GM19455 (cell line): ENCODE measurements at regions not wholly inside any gene's neighbourhood (a gene's known extent, or its start where the extent isn't known, plus 50 kb on each side); places are given as distances from the start of the nearest gene placed in this dataset.
"Not testable (repeated sequence)": the region's sequence is repeated elsewhere in the genome, so short reads cannot be mapped to it uniquely, and the experiment has no call there.

ENCODE experiments used
- ATAC-seq: cut with Tn5 transposase; IDR thresholded peaks from one replicate; pipeline ENCODE4 v1.9.1; 2021; ENCODE audit not compliant: unreplicated experiment

DNA sequence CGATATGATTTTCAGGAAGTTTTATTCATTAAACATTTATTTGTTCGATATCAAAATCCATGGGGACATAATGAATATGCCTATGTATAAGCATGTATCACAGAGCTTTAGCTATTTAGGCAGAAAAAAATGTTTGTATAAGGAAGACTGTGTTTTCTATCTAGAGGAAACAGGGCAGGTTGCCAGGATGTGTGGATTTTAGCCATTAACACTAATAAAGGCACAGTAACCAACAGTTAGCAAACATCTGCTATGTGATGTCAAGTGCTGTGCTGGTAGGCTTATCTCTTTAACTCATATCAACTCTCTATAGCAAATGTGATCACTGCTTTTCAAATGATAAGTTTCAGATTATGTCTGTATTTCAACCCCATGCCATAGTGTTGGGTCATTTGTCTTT is 708.9 kb upstream of the HS3ST1 start:
- ATAC-seq, result no peak

DNA sequence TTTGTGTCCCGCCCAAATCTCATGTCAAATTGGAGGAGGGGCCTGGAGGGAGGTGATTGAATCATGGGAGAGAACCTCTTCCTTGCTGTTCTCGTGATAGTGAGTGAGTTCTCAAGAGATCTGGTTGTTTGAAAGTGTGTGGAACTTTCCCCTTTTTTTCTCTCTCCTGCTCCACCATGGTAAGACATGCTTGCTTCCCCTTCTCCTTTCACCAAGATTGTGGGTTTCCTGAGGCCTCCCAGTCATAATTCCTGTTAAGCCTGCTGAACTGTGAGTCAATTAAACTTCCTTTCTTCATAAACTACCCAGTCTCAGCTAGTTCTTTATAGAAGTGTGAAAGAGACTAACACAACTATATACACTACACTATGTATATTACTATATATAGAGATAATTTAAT is 697.8 kb upstream of the HS3ST1 start:
- no peak for ATAC-seq

DNA sequence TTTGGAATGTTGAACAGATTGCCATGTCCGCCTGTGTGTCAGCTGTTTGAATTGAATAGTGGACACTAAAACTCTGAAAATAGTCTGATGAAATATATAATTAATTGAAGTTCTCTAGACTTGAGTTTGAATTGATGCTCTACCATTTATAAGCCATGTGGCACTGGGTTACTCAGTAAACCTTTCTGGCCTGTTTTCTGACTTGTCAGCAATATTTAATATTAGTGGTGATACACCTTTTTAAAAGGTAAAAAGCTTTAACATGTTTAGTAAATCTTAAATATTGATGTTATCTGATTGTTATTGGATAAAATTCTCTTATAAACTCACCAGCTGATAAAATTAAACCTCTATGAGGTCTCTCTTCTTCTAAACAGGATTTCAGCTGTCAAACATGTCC is 695.4 kb upstream of the HS3ST1 start:
- ATAC-seq, result no peak

DNA sequence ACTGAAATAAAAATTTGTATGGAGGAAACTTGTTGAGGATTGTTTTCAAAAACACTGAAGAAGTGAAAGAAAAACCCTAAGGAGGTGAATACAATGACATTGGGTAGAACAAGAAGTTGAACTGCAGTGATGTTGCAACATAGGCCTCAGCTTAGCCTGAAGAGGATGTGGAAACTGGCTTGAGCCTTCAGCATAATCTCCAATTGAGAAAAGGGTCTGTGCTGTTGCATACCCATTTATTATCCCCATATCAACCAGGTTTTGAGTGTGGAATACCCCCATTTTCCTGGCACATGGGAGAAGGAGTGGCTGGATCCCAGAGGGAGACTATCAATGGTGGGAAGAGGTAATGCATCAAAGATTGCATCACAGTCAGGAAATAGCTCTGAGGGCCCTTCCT is 695.0 kb upstream of the HS3ST1 start:
- no peak for ATAC-seq

DNA sequence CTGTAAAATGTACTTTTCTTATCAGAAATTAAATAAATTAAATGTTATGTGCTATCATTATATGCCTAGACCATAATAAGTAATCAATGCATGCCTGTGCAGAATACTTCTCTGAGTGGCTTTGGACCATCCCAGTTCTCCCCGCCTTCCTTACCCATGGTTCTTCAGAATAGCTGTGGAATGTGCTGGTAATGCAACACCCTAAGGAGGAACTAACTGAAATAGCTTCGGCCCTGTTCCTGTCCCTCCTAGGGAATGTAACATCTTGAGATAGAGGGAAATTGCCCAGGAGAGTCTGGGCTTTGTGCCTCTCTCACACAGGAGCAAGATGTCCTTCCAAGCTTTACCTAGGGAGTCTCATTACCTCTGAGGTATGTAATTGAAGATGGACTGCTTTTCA is 693.6 kb upstream of the HS3ST1 start:
- no peak for ATAC-seq

DNA sequence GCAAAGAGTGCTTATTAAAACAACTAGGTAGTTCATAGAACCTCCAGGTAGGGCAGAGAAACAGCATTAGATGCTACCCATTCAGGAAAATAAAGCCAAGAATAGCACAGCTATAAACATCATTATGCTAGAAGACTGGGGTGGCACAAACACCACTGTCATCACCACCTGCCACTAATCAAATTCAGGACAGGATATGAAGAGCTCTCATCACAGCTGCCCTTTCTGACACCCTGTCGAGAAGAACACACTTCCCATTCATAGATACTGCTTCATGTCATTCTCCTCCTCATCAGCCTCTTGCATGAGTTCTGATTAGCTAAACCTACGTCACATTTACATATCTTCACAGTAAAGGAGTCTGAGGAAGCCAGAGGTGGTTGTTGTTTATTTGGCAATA is 692.3 kb upstream of the HS3ST1 start:
- ATAC-seq, result no peak

DNA sequence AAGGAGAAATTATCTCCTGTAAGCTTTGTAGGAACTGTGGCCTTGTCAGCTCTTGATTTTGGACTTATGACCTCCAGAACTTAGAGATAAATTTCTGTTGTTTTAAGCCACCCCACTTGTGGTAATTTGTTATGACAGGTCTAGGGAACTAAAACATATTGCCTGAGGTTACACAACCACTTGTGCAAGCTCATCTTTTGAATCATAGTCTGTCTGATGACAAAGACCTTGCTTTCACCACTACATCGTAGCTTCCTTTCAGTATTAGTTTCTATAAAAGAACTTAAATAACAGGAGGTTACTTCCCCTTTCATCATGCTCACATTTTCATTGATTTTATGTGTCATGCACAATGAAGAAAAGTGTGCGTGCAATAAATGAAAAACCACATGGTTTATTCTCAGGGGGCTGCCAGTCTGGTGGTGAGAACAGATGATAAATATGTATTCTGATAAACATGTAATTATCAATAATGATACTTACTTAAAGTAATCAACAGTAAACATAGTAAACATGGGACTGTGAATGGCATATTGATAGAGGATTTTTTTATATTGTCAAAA is 690.0 kb upstream of the HS3ST1 start:
- ATAC-seq, result peak; percentile 68

DNA sequence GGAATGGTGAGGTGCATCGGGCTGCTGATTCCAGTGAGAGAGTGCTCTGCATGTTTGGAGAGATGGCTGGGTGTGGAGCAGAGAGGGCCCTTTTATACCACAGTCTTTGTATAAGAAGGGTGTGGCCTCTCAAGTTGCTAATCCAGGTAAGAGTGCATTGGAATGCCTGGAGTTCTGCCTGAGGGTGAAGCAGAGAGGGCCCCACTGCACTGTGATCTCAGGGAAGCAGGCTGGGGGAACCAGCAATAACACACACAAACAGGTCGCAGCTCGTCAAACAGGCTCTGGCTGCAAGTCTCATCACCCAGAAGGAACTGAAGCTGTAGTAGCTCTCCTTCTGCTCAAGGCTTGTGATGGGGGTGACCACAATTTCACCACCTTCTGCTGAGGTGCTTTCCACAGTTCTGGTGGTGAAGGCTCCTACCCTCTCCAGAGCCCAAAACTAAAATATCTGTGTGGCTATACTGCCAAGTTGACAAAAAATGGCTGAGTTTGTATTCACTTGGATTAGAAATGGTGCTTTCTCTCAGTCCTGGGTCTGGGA is 687.4 kb upstream of the HS3ST1 start:
- ATAC-seq, result no peak

DNA sequence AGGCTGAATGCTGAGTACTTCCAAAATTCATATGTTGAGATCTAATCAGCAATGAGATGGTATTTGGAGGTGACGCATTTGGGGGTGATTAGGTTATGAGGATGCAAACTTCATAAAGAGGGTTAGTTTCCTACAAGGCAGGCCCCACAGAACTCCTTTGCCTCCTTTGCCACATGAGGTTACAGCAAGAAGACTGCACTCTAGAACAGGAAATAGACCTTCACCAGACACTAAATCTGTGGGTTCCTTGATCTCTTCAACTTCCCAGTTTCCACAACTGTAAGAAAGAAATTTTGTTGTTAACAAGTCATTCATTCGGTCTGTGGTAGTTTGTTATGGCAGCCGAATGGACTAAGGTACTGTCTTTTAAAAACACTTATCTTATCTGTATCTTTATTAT is 681.9 kb upstream of the HS3ST1 start:
- no peak for ATAC-seq

DNA sequence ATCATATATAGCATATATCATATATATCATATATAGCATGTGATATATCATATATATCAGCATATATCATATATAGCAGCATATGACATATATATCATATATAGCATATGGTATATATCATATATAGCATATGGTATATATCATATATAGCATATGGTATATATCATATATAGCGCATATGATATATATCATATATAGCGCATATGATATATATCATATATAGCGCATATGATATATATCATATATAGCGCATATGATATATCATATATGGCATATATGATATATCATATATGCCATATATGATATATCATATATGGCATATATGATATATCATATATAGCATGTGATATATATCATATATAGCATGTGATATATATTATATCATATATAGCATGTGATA is 680.4 kb upstream of the HS3ST1 start:
- not testable (repeated sequence) for ATAC-seq

DNA sequence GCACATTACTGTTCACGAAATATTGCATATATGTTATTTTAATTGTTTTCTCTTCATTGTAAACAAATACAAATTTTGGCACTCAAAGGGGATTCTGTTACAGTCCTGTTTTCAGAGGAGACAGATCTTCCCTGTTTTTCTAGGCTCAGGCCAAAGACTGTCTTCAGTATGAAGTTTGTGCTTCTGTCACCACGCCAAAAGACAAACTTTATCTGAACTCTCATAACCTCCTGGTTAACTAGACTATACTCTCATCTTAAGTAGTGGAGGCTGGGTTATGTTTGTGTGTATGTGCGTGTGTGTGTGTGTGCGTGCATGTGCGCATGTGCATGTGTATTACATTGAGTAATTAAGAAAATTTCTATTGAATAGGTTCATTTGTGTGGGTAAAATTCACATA is 676.8 kb upstream of the HS3ST1 start:
- no peak for ATAC-seq

DNA sequence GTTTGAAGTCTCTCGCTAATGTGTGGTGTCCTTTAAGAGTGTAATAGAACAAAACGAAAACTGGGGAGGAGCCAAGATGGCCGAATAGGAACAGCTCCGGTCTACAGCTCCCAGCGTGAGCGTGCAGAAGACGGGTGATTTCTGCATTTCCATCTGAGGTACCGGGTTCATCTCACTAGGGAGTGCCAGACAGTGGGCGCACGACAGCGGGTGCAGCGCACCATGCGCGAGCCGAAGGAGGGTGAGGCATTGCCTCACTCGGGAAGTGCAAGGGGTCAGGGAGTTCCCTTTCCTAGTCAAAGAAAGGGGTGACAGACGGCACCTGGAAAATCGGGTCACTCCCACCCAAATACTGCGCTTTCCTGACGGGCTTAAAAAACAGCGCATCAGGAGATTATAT is 661.2 kb upstream of the HS3ST1 start:
- not testable (repeated sequence) for ATAC-seq

DNA sequence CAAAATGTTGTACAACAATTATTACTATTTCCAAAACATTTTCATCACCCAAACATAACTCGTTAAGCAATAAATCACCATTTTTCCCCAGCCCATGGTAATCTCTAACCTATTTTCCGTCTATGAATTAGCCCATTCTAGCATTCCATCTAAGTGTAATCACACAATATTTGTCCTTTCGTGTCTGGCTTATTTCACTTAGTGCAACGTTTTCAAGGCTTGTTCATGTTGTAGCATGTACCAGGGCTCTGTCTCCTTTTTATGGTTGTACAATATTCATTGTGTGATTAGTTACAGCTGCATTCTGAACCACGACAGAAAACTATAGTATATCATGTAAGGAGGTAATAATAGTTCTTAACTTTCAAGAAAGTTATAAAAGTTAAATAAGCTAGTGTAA is 656.0 kb upstream of the HS3ST1 start:
- ATAC-seq, result no peak

DNA sequence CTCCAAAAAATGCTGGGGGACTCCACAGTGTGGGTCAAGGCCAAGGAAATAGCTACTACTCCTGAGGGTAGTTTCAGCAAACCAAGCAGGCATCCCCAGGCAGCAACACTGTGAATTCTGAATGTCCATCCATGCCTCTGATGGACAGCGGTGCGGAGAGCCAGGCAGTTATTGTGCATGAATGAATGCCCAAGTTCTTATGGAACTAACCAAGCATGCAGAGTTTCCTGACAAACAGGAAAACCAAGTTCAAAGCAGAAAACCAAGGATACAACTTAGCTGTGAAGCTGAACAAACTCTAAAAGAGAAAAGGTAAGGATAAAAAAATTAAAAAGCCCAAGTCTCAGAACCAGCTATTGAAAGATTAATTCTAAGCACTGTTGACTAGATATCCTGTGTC is 642.6 kb upstream of the HS3ST1 start:
- ATAC-seq, result no peak

DNA sequence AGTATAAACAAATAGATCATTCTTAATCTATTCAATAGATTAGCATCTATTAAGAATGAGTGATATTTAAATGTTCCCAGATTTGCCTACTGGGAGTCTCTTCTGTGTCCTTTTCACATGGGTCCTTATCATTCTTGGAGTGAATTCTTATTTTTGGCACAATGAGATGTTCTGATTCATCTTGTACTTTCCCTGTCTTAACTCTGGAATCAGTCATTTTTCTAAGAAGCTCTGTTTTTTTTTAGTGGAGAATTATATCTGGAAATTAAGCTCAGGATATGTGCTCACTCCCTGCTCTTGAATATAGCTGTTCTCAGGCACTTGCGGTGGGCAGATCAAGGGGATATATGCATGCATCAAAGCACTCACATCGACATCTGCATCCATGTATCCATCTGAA is 625.3 kb upstream of the HS3ST1 start:
- no peak for ATAC-seq

DNA sequence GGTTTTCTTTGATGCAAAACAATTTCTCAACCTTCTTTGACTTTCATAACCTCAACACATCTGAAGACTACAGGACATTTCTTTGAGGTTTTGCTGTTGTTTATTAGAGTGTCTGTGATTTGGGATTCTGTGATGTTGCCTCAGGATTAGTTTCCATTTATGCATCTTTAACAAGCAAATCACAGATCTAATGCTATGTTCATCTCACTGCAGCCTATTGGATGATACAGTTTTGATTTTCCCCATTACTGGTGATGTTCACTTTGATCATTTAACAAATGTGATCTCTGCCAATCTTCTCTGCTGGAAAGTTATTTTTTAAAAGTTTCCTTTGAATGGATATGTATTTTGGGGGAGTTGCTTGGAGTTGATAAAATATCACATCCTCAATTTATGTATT is 624.9 kb upstream of the HS3ST1 start:
- ATAC-seq, result no peak

DNA sequence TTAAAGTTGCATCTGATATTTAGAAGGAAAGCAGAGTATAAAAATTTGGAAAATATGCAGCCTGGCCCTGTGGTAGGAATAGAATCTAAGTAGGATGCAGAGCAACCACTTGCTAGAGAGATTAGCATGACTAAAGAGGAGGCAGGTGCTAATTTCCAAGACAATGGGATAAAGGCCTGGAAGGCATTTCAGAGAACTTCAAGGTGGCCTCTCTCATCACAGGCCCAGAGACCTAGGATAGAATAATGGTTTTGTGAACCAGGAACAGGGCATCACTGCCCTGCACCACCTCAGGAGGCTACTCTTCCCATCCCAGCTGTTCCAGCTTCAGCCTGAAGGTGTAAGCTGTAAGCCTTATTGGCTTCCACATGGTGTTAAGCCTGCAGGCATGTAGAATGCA is 621.7 kb upstream of the HS3ST1 start:
- ATAC-seq, result no peak

DNA sequence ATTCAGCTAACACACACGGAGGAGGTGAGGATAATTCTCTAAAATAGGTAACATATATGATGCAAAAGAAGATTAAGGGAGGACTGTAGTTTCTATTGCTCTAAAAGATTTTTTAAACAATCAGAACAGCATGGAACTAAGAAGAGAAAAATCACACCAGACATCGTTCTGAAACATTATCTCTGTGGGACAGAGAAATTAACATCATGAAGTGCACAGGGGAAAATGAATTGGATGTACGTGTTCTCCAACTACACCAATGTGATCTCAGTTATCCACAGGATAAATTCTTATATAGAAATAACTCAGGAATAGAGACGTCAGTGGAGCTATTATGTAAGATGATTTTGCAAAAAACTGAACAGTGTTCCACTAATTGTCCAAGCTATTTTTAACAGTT is 614.1 kb upstream of the HS3ST1 start:
- ATAC-seq, result no peak

DNA sequence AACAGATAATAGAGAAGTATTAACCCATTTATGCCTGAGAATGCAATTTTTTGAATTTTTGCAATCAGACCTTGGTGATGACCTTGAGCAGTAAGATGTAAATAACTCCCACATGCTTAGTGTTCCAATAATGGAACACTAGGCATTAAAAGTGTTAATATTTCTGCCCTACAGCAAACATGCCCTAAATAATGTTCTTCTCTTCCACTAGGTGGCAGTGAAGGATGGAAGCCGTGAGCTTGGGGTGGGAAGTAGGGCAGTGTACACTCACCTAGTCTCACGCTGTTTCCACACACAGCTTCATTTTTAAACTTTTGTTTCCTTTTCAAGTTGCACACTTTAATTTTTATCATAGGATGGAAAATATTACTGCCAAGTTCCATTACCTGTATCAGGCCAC is 613.1 kb upstream of the HS3ST1 start:
- no peak for ATAC-seq

DNA sequence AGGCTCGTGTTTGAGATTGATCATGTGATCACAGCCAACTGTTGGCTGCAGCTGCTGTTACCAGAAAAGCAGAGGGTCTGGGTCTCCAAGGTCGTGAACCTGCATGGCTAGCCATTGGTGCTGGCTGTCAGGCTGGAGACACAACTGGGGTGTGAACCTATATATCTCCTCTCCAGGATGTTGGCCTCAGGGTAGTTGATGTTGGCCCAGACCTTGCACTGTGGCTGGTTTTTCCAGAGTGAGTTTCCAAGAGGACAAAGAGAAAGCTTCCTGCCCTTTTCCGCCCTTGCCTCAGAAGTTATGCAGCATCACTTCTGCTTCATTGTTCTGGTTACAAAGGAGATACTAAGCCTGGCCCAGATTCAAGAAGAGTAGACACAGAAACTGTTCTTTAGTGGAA is 607.8 kb upstream of the HS3ST1 start:
- no peak for ATAC-seq

DNA sequence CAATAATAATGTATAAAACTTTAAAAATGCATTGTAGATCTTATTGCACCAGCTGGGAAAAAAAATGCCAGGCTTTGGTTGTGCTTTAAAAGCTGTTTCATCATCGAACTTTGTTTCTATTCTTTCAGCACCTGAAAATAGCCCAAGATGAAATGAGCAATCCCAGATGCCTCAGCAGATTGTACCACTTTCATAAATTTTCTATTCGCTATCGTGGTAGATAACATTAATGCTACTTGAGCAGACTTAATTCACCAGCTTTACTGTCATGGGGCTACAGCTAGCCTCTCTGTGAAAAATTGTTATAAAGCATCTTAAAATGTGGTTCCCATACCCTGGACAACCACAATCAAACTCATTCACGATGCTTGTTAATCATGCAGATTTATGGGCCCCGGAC is 599.6 kb upstream of the HS3ST1 start:
- ATAC-seq, result no peak

DNA sequence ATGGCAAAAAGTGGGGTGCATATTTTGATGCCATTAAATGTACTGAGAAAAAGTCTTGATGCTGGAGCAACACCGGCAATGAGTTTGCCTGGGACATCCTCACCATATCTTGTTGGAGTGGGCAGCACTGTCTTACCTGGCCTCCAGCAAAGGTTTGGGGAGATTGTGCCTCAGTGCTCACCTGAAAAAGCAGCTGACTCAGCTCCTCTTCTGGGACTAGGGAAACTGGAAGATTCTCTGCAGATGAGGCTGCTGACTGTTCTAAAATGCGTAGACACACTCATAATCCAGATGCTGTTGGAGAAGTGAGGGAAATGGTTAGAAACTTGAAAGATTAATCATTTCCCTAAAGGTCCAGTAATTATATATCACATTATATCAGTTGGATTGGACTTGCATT is 593.7 kb upstream of the HS3ST1 start:
- no peak for ATAC-seq

DNA sequence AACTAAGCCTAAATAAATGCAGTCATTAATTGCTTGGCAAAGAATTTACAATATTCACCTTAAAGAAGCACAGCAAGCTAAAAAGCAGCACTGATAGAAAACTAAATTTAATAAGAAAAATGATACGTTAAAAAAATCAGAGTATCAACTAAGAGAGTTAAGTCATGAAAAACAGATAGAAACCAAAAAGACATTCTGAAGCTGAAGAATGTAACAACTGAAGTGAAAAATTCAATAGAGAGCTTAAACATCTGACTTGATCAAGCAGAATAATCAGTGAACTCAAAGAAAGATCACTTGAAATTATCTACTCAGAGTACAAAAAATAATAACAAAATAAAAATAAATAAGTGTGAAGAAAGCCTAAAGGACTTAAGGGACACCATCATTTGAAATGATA is 588.0 kb upstream of the HS3ST1 start:
- ATAC-seq, result no peak

DNA sequence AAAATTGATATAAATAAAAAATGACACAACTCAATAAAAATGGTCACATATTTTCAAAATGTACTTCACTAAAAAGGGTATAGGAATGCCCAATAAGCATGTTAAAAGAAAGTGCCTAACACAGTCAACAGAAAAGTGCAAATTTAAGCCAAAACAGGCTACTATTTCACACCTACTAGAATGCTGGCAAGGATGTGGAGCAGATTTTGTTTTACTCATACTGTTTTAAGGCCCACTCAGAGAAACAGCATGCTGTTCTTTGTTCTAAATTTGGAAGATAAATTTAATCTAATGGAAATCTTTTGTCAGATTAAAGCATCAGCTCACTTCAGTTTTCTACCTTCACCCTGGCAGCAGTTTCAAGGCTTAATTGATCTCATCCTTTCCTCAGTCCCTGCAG is 576.8 kb upstream of the HS3ST1 start:
- no peak for ATAC-seq
